Endodermal cell (in vitro differentiated cells): ENCODE measurements at regions not wholly inside any gene's neighbourhood (a gene's known extent, or its start where the extent isn't known, plus 50 kb on each side); places are given as distances from the start of the nearest gene placed in this dataset.

ENCODE experiments used
- DNase-seq: peaks from one replicate; pipeline ENCODE4 v3.0.0-alpha.2; 2017
- H3K27ac ChIP-seq: 2 replicates; pipeline ENCODE4 v1.5.1; 2013; ENCODE audit warnings: mild to moderate bottlenecking, low read depth, low read length, moderate library complexity
- H3K27me3 ChIP-seq: 2 replicates; pipeline ENCODE4 v1.6.1; 2013; ENCODE audit warnings: mild to moderate bottlenecking, low read length, moderate library complexity; ENCODE audit not compliant: insufficient read depth, control insufficient read depth, poor library complexity, severe bottlenecking
- H3K36me3 ChIP-seq: 2 replicates; pipeline ENCODE4 v1.7.0; 2013; ENCODE audit warnings: mild to moderate bottlenecking, low read length, moderate library complexity; ENCODE audit not compliant: control insufficient read depth, insufficient read depth
- H3K4me1 ChIP-seq: one replicate; pipeline ENCODE4 v1.7.0; 2013; ENCODE audit warnings: low read length; ENCODE audit not compliant: control insufficient read depth, insufficient read depth
- H3K4me3 ChIP-seq: 2 replicates; pipeline ENCODE4 v1.5.1; 2013; ENCODE audit warnings: mild to moderate bottlenecking, low read length, moderate library complexity
- H3K9ac ChIP-seq: 2 replicates; pipeline ENCODE4 v1.6.1; 2013; ENCODE audit warnings: mild to moderate bottlenecking, low read length, moderate library complexity; ENCODE audit not compliant: poor library complexity, severe bottlenecking; ENCODE audit errors: extremely low read depth
- H3K9me3 ChIP-seq: 2 replicates; pipeline ENCODE4 v1.6.1; 2013; ENCODE audit warnings: mild to moderate bottlenecking, low read length, moderate library complexity; ENCODE audit not compliant: control insufficient read depth
- H3K27ac Mint-ChIP-seq: 2 replicates; pipeline ENCODE4 v1.8.0; 2020; ENCODE audit warnings: mixed read lengths
- H3K27me3 Mint-ChIP-seq: 2 replicates; pipeline ENCODE4 v1.8.0; 2021; ENCODE audit warnings: mild to moderate bottlenecking, mixed read lengths; ENCODE audit not compliant: insufficient read depth
- H3K36me3 Mint-ChIP-seq: 2 replicates; pipeline ENCODE4 v1.8.0; 2020; ENCODE audit warnings: low read depth, mixed read lengths
- H3K4me1 Mint-ChIP-seq: 2 replicates; pipeline ENCODE4 v1.8.0; 2020; ENCODE audit warnings: mixed read lengths
- H3K4me3 Mint-ChIP-seq: 2 replicates; pipeline ENCODE4 v1.8.0; 2020; ENCODE audit warnings: mild to moderate bottlenecking, moderate library complexity, mixed read lengths
- H3K9me3 Mint-ChIP-seq: 2 replicates; pipeline ENCODE4 v1.8.0; 2020; ENCODE audit warnings: mild to moderate bottlenecking, mixed read lengths
- CTCF ChIP-seq: fragments of 200-600 bp; sonication (generic); conservative IDR thresholded peaks from 2 replicates; pipeline ENCODE4 v1.5.0; 2021; ENCODE audit warnings: antibody characterized with exemption, mild to moderate bottlenecking
- WGBS, 2 experiments: methylation state at CpG; one replicate each; pipeline versions ENCODE4 v1.1.5 to v1.1.7; 2013; ENCODE audit warnings: missing lambda C conversion rate in 2 of 2, mixed read lengths in 1 of 2; ENCODE audit not compliant: insufficient coverage in 1 of 2, insufficient read length in 1 of 2; 5-methylcytosine and 5-hydroxymethylcytosine counted together

DNA sequence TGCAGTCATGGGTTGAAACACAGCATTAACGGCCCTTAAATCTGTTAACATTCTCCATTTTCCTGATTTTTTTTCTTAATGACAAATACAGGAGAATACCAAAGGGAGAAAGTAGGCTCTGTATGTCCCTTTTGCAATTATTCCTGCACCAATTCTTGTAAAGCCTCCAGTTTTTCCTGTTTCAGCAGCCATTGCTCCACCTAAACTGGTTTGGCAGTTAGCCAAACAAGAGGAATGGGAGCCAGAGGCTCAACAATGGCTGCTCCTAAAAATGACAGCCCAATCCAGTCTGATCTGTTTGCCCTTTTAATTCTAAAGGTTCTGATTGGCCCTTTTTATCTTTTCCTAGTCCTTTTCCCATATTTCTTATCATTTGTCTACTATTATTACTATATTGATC is 284.2 kb upstream of the SGK1 start:
- Histone ChIP-seq H3K4me3 (peak overlapping the region; percentile 56), H3K4me1 (no peaks in the 10 kb centered on the region), H3K27me3 (no peaks in the 10 kb centered on the region), H3K36me3 (no peaks in the 10 kb centered on the region), H3K9ac (no peak overlapping the region), H3K27ac (no peak overlapping the region), H3K9me3 (peaks cover 20% of the 10 kb centered on the region)
- TF ChIP-seq CTCF, result no peak
- H3K4me3 Mint-ChIP-seq, result no peak overlapping the region
- peaks cover 8% of the 10 kb centered on the region for H3K36me3 Mint-ChIP-seq
- H3K27ac Mint-ChIP-seq, result no peak overlapping the region
- H3K27me3 Mint-ChIP-seq, result no peaks in the 10 kb centered on the region
- DNase-seq, result no peak
- 89 to 100% methylated on average over 1 of the region's 1 CpG for WGBS, 2 experiments
- H3K4me1 Mint-ChIP-seq, result no peaks in the 10 kb centered on the region
- peaks cover 37% of the 10 kb centered on the region for H3K9me3 Mint-ChIP-seq

DNA sequence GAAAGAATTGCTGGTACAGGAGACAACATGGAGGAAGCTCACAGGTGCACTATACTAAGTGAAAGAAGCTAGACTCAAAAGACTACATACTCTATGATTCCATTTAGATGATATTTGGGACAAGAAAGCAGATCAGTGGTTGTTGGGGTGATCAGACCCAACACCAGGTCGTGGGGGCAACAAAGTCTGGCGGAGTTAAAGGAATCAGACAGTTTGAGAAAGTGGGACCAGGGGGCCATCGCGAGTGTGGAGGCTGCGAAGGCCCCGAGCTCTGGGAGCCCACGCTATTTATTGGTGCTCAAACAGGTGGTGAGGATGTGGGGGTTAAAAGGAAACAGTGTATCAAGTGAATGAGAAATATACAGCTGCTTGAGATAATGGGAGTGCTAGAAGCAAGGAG is 282.8 kb upstream of the SGK1 start:
- 81% methylated on average over 7 of the region's 7 CpGs; no CpG with 5 or more reads in 1 of the 2 experiments for WGBS, 2 experiments
- Histone ChIP-seq H3K4me3 (no peak overlapping the region), H3K9ac (no peak overlapping the region), H3K36me3 (no peaks in the 10 kb centered on the region), H3K27me3 (no peaks in the 10 kb centered on the region), H3K27ac (no peak overlapping the region), H3K4me1 (no peaks in the 10 kb centered on the region), H3K9me3 (peaks cover 20% of the 10 kb centered on the region)
- Mint-ChIP-seq H3K27ac (no peak overlapping the region), H3K36me3 (peaks cover 8% of the 10 kb centered on the region), H3K27me3 (no peaks in the 10 kb centered on the region), H3K4me3 (no peak overlapping the region), H3K9me3 (peaks cover 37% of the 10 kb centered on the region), H3K4me1 (no peaks in the 10 kb centered on the region)
- no peak for TF ChIP-seq CTCF
- no peak for DNase-seq

- Mint-ChIP-seq H3K4me3 (no peak overlapping the region), H3K4me1 (no peaks in the 10 kb centered on the region), H3K27ac (no peak overlapping the region), H3K9me3 (peaks cover 30% of the 10 kb centered on the region), H3K27me3 (no peaks in the 10 kb centered on the region), H3K36me3 (peaks cover 4% of the 10 kb centered on the region)
- DNase-seq, result no peak
- Histone ChIP-seq H3K27ac (no peak overlapping the region), H3K4me1 (no peaks in the 10 kb centered on the region), H3K9ac (no peak overlapping the region), H3K27me3 (no peaks in the 10 kb centered on the region), H3K4me3 (no peak overlapping the region), H3K36me3 (no peaks in the 10 kb centered on the region), H3K9me3 (peaks cover 20% of the 10 kb centered on the region)
- no peak for TF ChIP-seq CTCF
- 79% methylated on average over 3 of the region's 3 CpGs; no CpG with 5 or more reads in 1 of the 2 experiments for WGBS, 2 experiments
Measured at GRCh38 chr6:134599079-134599478, 281.2 kb upstream of the SGK1 start.
